CD4-positive, alpha-beta T cell treated with Interleukin-15 for 4 hours (primary cell): ENCODE measurements at regions not wholly inside any gene's neighbourhood (a gene's known extent, or its start where the extent isn't known, plus 50 kb on each side); places are given as distances from the start of the nearest gene placed in this dataset.
"Not testable (repeated sequence)": the region's sequence is repeated elsewhere in the genome, so short reads cannot be mapped to it uniquely, and the experiment has no call there.

Source experiments
- DNase-seq: peaks from one replicate; pipeline ENCODE4 v3.0.0-alpha.2; 2020; ENCODE audit warnings: low spot score

- DNase-seq = not testable (repeated sequence)
These were observed 664.6 kb upstream of the DPPA4 start for GRCh38 chr3:110001905-110002304.

- DNase-seq = no peak
These were observed 669.6 kb upstream of the DPPA4 start for GRCh38 chr3:110006913-110007312.

GRCh38 chr3:110015231-110015963 is 678.1 kb upstream of the DPPA4 start:
- DNase-seq = no peak

GRCh38 chr3:110016235-110016815 is 679.0 kb upstream of the DPPA4 start:
- no peak for DNase-seq

GRCh38 chr3:110017304-110017703 is 680.0 kb upstream of the DPPA4 start:
- DNase-seq = no peak

GRCh38 chr3:110021659-110022058 is 684.3 kb upstream of the DPPA4 start:
- DNase-seq = no peak

- DNase-seq = not testable (repeated sequence)
These were observed 685.7 kb upstream of the DPPA4 start for GRCh38 chr3:110023022-110023421.

GRCh38 chr3:110026421-110026820 is 689.1 kb upstream of the DPPA4 start:
- no peak for DNase-seq

GRCh38 chr3:110027446-110028080 is 690.2 kb upstream of the DPPA4 start:
- no peak for DNase-seq

- DNase-seq = no peak
These were observed 694.6 kb upstream of the DPPA4 start for GRCh38 chr3:110031975-110032374.

GRCh38 chr3:110059431-110059830 is 722.1 kb upstream of the DPPA4 start:
- DNase-seq = no peak

- no peak for DNase-seq
These were observed 725.4 kb upstream of the DPPA4 start for GRCh38 chr3:110062716-110063115.

GRCh38 chr3:110063178-110063577 is 725.8 kb upstream of the DPPA4 start:
- DNase-seq = no peak

GRCh38 chr3:110066206-110066605 is 728.9 kb upstream of the DPPA4 start:
- DNase-seq = no peak

- no peak for DNase-seq
These were observed 730.2 kb upstream of the DPPA4 start for GRCh38 chr3:110067527-110067926.

- DNase-seq = no peak
These were observed 732.4 kb upstream of the DPPA4 start for GRCh38 chr3:110069761-110070160.

- DNase-seq = no peak
These were observed 733.0 kb upstream of the DPPA4 start for GRCh38 chr3:110070161-110070916.

GRCh38 chr3:110074095-110074494 is 736.7 kb upstream of the DPPA4 start:
- no peak for DNase-seq

GRCh38 chr3:110077093-110077492 is 739.7 kb upstream of the DPPA4 start:
- no peak for DNase-seq

- no peak for DNase-seq
These were observed 756.1 kb upstream of the DPPA4 start for GRCh38 chr3:110093411-110093810.

GRCh38 chr3:110093812-110094401 is 756.6 kb upstream of the DPPA4 start:
- no peak for DNase-seq

GRCh38 chr3:110099711-110100110 is 762.4 kb upstream of the DPPA4 start:
- DNase-seq = no peak
